Fibroblast of skin of abdomen (primary cell): ENCODE measurements at regions not wholly inside any gene's neighbourhood (a gene's known extent, or its start where the extent isn't known, plus 50 kb on each side); places are given as distances from the start of the nearest gene placed in this dataset.
A peak's percentile ranks its signal among the peaks of the same experiment; 100 is the strongest.

Source experiments
- DNase-seq: peaks from one replicate; pipeline ENCODE4 v3.0.0-alpha.2; 2013

DNA sequence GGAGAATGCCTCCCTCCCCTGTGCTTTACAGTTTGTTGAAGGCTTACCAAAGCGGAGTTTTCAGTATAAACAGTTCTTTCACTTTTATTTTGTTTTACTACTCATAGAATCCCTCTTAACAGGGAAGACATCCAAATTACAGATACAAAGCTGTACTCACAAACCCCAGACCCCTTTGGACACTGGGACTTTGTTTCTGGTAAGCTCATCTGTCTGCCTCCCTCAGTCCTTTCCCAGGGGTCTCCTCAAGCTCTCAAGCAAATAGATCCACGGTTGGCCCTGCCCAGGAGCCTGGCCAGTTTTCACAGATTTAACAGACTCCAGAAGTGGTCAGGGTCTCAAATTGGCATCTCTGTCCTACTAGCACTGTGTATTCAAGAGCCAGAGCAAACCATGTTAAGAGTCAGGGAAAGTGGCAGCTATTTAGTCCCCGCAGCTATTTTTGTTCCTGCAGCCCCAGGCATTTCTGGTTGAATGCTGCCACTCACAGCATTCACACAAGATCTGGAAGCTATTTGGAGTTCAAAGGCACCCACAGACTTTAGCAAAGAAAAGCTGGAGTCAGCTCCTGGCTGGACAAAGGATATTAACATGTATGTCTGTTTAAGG lies 54.2 kb downstream of the TMEM100 start:
- DNase-seq: no peak

DNA sequence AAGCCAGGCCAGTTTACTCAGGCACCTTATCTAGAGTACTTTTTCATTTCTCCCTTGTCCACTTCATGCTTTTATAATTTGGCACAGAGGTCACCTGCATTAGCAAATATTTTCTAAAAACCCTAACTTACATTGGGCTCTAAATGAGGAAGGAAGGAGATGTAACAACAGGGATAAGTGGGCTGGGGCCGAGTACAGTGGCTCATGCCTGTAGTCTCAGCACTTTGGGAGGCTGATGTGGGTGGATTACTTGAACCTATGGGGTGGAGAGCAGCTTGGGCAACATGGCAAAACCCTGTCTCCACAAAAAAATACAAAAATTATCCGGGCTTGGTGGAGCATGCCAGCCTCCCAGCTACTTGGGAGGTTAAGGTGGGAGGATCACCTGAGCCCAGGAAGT lies 55.9 kb downstream of the TMEM100 start:
- no peak for DNase-seq

DNA sequence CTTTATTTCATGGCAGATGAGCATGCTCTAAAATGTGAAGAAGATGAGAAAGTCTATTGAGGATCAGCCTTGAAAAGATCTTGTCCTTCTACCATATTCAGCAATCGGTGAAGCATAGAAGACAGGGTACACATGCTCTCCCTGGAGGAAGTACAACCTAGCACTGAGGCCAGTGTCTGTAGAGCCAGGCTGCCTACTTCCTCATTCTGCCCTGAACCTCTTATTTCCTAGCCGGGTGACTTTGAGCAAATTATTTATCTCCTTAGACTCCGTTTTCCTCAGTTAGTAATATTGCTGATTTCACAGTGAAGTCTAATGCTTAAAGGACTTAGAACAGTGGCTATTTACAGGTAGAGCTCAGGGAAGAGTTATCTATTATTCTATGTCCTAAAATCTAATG lies 58.4 kb downstream of the TMEM100 start:
- no peak for DNase-seq

DNA sequence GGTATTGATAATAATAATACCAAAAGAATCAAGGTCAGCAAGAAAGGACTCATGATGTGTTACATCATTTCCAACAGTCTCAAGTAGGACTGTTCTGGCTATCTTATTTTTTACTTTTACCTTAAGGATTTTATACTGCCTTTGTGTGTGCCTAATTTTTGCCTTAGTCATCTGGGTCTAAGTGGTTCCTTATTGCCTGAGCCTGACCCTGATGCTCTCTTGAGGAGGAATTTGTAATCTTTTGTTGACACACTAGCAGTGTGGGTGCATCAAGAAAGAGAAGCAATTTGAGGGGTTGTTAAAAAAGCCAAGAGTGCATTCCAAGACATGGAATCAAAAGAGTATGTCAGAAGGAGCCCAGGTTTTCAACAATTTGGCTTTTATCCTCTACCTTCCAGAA lies 59.3 kb downstream of the TMEM100 start:
- DNase-seq: no peak

DNA sequence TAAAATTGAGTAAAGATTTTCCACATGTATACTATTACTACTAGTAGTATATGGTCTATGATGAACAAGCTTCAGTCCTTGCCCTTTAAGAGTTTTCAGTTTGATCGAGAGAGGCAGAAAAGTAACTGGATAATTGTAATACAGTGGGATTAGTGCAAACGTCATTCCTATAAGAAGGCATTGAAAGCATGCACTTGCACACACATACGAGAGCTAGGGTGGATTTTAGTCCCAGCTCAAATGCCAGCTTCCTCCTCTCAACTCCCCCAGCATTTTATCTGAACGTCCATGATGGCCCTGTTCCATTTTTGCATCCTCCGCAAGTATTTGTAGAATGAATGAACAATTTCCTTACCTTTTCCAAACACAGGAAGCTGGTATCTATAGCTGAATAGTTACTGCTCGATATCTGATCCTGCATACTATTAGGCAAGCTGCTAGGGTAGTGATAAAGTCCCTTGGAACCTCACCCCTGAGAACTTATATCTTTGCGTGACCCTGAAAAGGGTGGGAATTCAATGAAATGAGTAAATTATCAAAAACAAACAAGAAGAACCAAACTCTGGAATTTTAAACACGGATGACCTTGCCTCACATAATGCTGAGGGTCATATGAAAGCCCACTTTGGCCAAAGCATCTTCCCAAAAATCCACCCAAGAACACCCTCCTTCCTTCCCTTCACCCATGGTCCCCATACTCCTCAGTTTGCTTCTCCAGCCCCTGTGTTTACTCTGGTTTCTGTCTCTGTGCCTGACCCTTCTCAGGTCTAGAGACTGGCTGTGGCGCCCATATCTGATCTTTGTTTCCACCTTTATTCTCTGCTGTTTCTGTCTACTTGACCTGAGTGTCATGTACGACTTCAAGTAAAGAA lies 60.5 kb downstream of the TMEM100 start:
- no peak for DNase-seq

DNA sequence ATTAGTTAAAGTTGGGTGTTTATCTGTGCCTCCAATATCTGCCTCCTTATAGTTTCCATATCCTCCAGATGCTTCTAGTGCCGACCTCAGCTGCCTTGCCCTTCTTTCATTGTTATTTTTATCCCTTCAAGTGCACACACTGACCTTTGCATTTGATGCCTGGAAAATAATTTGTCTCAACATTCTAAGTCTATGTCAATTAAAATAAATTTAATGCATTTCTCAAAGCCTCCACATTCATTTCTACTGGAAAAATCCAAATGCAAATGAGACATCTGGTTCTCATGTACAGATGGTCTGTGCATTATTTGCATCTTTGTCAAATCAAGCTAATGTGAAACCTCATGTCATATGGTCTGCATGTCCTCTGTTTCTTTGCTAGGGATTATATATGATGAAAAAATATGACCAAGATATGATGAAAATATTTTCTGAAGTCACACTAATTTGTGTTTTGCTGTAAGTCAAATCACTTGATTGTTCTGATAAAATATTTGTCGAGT lies 61.4 kb downstream of the TMEM100 start:
- DNase-seq: no peak

DNA sequence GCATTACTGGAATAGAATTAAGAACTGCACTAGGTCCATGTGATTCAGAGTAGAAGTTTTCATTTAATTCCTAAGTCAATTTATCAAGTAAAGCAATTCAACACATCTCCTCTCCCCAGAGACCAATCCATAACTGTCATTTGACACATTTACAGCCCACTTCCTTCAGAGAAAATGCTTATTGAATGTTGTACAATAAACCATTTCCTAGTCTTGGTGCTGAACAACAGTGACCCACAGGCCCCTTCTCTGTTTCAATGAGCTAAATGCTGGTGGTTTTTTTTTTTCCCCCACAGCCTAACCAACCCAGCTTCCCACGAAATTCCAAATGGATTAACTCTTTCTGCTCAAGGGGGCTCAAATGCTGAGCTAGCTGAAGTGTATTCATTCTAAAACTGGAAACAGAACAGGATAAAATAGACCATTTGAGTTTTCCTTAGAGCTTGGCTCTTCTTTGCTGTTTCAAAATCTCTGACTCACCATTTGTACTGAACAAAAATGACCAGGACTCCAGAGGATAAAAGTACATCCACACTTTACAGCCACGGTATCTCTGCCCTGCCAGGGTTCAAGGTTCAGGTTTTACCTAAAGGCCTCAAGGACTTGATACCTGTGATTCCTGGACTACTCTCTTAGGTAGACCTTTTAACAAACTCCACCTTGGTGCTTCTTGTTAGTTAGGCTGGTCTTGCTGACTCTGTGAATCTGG lies 62.3 kb downstream of the TMEM100 start:
- DNase-seq: peak; percentile 97

DNA sequence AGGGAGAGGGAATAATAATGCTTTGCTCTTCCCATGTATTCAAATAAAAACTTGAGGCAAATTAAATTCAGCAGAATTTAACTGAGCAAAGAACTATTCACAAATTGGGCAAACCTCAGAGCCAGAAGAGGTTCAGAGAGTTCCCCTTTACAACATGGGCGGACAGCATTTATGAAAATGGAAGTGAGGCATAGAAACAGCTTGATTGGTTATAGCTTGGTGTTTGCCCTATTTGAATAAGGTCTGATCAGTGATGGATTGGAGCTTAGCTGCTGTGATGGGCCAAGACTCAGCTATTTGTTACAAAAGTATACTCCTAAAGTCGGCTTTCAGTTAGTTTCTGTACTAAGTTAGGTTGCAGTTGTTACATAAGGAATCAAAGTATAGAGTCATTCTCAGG lies 63.0 kb downstream of the TMEM100 start:
- no peak for DNase-seq

DNA sequence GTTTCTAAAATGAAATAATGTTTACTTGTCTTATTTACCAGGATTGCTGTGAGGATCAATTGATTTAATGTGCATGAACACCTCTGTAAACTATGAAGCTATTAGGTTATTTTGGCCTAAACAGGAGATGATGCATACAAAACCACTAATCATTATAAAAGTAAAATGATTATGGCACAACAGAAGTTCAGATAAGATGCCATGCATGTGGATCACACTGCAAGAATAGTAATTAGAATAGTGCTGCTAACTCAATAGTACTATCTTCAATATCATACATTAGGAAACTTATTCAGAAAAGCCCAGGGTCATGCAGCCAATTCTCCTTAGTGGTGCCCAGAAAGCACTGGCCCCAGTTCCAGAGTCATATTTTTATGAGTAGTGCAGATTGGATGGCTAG lies 66.9 kb downstream of the TMEM100 start:
- no peak for DNase-seq

DNA sequence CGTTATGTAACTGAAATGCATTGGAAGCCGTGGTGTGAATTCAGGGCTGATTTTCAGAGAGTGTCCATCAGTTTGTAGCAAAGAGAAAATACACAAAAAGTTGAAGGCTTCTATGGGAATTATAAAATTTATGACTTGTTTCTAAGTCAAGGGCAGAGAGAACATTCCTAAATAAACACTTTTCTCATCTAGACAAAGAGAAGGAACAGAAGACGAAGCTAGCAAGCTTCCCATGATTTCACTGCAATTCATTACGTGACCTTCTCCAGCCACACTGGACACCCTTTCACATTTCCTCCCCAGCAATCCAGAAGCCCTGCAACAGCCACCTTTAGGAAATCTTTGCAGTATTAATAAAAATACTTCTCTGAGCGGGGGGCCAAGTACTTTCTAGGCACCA lies 67.8 kb downstream of the TMEM100 start:
- no peak for DNase-seq

DNA sequence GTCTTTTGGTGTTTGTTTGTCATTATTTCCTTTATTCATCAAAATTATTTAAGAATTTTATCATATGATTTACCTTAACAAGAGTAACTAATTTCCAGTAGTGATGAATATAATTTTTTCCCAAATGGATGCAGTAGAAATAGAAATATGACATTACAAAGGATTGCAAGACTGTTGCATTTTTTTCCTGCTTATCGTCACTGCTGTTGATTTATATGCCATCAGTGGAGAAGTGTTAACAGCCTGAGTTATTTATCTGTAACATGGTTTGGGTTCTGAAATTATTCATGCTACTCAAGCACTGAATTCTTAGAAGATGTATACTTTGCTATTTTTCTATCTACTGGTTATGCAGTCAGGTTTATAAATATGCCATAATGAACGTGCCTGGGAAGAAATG lies 68.6 kb downstream of the TMEM100 start:
- peak; percentile 79 for DNase-seq

DNA sequence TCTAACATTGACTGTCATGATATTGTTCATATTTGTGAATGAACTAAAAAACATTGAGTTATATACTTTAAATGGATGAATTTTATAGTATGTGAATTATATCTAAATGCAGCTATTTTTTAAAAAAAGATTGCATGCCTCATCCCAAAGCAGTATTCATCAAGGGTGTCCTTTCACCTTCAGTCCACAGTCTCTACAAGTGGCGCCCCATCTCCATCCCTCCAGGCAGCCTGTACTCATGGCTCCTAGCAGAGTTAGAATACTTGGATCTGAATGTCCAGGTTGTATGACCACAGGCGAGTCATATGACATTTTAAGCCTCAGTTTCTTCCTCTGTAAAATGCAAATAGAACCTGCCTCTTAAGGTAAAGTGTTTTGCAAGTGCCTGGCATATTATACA lies 69.8 kb downstream of the TMEM100 start:
- no peak for DNase-seq

DNA sequence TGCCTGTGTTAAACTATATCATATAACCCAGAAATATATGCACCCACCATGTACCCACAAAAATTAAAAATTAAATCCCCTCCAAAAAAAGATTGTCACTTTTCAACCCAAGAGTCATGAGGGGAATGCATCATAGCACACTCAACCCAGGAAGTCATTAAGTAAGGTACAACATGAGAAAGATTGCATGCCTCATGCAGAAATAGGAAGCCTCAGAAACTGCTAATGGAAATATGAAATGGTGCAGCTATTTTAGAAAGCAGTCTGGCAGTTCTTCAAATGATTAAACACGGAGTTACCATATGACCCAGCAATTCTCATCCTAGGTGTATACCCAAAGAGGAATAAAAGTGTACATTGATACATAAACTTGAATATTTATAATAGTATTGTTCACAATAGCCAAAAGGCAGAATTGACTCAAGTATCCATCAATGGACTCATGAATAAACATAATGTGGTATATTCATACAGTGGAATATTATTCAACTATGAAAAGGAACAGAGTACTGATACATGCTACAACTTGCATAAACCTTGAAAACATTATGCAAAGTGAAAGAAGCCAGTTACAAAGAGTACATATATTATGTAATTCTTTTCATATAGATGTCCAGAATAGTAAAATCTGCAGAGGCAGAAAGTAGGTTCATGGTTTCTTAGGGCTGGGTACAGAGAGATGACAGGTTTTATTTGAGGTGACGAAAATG lies 70.4 kb downstream of the TMEM100 start:
- DNase-seq: no peak

DNA sequence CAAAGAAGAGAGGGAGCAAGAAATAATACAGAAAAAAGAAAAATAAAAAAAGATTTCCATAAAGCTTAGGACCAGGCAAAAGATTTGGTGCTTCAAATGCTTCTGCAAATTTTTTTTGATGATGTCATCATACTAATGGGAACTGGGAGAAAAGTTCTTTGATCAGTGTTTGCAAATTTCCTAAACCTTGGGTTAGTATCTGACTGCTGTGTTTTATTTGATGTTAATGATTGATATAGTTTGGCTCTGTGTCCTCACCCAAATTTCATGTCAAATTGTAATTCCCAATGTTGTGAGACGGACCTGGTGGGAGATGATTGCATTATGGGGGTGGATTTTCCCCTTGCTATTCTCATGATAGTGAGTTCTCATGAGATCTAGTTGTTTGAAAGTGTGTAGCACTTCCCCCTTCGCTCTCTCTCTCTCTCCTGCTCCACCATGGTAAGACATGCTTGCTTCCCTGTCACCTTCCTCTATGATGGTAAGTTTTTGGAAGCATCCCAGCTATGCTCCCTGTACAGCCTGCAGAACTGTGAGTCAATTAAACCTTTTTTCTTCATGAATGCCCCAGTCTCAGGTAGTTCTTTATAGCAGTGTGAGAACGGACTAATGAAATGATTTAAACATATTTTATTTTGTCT lies 72.6 kb downstream of the TMEM100 start:
- DNase-seq: no peak

DNA sequence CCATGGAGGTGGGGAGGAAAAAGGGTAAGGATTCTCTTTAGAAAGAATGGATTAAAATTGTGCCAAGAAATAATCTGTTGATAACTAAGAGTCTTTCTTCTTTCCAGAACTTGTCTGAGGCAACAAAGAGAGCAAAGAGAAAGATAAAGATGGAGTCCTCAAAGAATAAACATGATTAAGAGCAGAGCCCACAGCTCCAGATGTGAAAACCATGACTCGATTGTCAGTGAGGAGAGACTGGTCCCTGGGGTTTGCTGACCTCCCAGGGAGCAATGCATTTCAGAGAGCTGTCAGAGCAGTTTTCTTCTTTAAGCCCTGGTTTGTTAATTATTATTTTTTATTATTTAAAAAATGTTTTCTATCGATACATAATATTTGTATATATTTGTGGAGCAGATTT lies 74.6 kb downstream of the TMEM100 start:
- DNase-seq: peak; percentile 39

DNA sequence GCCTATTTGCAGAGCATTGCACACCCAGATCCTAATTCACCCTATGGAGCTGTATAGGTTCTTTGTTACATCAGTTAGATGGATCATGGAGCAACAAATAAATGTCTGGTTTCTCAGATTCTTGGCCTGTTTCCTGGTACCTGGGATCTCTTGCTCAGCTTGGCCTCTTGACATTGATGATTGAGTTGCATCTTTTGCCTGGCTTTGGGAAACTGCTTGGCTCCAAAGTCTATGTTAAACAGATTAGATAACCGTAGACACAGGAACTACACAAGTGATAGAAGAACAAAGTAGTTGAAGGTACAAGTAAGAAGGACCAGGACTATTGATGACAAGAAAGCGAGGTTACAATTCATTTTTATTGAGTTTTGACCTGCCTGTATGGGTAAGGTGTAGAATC lies 77.3 kb downstream of the TMEM100 start:
- no peak for DNase-seq

DNA sequence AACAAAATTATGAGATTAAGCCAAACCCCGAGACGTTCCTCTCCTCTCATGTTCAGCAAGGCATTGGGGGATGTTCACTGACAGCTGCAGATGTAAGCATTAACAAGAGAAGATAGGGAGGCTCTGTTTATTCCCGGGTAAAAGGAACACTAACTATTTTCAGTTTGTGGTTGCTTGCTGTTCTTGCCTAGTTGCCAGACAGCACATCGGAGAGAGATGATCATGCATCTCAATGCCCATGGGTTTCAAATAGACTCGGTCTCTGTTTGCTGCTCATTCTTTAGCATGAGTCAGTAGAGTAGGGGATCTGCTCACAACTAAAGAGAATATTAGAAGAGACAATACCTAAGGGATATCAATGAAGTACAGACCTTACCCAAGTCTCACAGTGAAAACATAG lies 78.3 kb downstream of the TMEM100 start:
- DNase-seq: no peak

DNA sequence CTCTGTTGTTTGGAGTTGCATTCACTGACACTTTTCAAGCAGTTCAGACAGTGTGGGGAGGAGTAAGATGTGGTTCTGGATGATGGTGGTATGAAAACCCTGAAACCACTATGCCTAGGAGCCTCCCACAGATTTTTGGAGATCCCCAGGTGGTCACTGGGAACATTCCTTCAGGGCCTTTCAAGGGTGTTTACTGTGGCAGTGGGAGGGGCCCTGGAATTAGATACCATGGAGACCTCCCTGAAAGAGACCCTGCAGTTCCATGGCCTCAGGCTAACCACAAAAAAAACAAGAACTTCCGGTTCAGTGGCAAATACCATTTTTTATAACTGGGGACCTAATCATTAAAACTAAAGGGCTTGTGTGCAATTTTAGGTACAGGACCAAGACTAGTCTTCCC lies 79.9 kb downstream of the TMEM100 start:
- DNase-seq: no peak

DNA sequence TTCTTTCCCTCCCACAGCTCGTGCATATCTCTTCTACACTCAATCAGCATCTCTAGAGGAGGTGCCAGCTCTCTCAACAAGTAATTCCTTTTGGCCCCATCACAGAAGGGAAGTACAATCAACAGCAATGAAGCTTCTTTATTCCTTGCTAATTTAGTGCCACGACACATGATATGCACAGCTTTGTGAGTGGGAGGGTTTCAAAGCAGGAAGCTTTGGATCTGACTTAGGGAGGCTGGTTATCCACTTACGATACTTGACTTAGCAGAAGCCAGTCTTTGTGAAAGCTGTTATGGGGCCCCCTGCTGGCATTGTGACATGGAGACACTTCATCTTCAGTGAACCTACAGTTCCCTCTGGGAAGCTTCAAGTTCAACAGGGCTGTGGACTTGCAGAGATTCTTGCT lies 81.0 kb downstream of the TMEM100 start:
- peak; percentile 52 for DNase-seq

DNA sequence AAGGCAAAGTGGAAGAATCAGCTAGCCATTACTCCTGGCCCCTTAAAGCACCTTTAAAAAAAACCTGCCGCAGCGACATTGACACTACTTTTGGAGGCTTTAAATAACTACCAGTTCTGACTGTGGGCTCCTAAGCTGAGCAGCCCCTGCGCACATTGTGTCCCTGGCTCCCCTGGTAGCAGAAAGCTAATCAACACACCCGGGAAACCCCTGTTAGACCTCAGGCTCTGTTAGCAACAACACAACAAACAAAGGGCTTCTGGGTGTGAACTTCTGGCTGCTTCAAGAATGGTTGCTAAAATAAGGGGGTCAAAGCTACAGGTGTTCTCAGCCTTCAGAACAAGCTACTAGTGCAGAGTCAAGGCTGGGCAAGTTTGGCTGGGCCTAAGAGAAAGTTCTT lies 83.6 kb downstream of the TMEM100 start:
- DNase-seq: no peak

DNA sequence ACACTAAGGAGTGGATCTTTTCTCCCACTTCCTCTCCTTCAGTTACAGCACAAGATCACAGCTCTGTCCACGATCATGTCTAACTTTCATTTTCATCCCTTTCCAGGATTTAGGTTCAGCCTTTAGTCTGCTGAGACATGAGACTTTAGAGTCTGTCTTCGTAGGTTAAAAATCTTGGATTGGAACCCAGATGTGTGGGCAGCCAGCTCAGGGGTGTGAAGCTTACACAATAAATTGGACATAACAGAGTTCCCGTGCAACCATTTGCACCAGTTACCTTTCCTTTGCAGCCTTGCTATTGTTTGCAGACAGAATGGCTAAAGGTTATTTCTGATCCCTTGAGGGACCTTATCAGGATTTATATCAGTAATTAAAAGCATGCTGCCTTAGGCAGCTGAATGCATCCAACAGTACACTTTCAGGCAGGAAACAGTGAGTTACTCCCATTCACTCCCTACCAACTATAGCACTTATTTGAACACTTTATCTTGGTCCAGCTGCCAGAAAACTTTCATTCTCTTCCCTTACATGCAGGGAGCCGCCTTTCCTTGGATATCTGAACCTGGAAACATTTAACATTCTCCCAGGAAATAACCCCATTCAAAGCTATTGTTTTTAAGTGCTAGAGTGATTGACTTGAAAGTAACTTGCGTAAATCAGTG lies 87.3 kb downstream of the TMEM100 start:
- peak; percentile 18 for DNase-seq

DNA sequence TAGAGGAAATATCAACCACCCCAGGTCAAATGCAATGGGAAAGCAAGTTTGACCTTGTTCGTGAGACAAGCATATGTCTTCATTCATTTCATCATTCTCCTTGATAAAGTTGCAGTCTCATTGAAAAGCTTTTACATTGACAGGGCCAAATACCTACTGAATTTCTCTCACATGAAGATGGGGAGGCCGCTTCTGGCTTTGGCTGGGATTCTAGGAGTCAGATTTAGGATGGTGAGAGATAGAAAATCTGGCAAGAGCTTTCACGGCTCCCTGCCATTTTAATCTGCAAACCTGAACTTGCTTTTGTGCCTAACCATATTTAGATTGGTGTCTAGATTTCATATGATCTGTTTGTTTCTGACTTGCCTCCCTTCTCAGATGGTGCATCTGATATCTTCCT lies 88.0 kb downstream of the TMEM100 start:
- no peak for DNase-seq
